NCI-H2107 treated with DMSO at 0.1 percent for 48 hours (cell line): ENCODE measurements at regions not wholly inside any gene's neighbourhood (a gene's known extent, or its start where the extent isn't known, plus 50 kb on each side); places are given as distances from the start of the nearest gene placed in this dataset.

Experiments
- DNase-seq: peaks from one replicate; lab custom pipeline; 2025; ENCODE audit not compliant: unreplicated experiment; lab: John Stamatoyannopoulos, UW

DNA sequence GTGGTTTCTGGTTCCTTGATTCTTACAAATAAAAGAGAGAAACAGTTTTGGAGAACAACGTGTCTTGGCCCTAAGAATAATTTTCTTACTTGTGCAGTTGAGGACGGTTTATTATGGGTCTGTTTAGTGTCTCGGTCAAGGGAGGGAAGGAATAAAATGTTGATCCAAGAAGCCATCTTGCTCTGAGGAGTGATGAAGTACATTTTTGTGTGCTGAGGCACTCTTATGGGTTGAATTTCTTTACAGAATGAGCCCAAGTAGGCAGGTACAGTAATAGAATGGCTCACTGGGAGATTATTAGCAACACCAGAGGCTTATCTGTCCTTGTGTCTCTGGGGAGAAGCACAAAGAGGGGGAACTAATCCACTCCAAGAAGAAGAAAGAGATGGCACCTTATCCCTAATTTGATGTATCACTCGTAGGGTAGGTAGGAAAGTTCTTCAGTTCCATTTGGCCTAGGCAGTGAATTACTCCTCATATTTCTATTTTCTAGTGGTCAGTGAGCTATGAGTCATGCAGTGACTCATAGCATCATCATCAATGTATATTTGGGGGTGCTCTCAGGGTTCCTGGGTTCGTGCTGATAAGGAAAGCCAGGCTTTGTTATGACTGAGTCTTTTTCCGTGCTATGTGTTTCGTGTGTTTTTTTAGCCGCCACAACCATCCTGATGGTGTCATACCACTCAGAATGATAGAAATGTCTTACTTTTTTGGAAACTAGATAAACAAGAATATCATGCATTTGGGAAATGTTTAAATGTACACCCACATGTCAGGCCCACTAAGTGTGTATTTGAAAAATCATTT lies 250.1 kb upstream of the CTAGE1 start:
- DNase-seq: no peak

DNA sequence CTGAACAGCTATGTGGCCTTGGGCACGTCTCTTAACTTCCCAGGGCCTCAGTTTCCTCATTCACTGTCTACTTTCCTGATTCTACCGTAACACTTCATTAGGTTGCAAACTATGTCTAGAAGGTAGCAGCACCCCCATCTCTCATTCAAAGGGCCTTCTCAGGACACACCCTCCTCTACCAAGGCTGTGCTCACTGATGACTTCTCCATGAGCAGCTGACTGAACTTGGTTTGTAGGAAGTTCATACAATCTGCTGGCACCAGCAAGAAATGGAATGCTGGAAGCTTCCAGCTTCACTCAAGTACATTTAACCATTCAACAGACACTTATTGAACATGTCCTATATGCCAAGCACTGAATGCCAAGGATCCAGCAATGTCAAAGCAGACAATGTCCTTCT lies 250.8 kb upstream of the CTAGE1 start:
- no peak for DNase-seq

DNA sequence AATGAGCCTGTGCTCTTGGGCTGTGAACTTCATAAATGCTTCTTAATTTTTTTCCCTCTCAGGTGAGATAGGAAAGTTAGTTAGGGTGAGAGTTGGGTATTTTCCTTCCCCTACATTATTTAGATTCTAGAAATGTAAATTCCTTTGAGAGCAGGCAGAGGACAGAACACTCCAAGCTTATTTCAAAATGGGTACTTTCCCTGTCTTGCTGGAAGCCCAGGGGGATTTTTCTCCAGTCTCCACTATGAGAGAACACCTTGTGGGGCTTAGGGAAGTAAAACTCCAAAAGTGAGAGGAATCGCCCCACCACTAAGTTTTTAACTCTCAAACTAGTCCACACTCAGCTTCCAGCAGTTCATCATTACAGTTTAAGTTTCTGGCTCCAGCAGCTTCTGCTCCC lies 253.2 kb upstream of the CTAGE1 start:
- DNase-seq: no peak

DNA sequence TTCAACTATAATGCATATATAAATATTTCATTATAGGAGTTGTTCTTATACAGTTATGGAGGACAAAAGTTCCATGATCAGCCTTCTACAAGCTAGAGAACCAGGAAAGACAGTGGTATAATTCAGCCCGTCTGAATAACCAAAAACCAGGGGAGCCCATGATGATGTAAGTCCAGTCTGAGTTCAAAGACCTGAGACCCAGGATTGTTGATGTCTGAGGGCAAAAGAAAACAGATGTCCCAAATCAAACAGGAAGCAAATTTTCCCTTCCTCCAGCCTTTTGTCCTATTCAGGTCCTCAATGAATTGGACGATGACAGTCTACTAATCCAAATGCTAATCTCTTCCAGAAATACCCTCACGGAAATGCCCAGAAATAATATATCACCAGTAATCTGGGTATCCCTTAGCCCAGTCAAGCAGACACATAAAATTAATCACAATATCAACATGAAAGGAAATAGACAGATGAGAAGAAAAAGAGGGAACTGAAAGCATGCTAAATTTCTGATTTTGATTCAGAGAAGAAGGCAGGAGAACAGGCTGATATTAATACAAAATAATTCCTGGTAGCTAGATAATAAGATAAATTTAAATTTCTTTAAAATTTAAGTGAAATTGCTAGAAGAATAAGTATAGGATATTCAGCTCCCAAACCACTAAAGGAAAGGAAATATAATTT lies 255.6 kb upstream of the CTAGE1 start:
- no peak for DNase-seq

GRCh38 chr18:22674272-22674671 lies 256.6 kb upstream of the CTAGE1 start:
- DNase-seq: no peak

- no peak for DNase-seq
Measured at GRCh38 chr18:22675006-22675405, 257.3 kb upstream of the CTAGE1 start.

- DNase-seq: no peak
Measured at GRCh38 chr18:22676423-22676822, 256.7 kb upstream of the RBBP8 start.

DNA sequence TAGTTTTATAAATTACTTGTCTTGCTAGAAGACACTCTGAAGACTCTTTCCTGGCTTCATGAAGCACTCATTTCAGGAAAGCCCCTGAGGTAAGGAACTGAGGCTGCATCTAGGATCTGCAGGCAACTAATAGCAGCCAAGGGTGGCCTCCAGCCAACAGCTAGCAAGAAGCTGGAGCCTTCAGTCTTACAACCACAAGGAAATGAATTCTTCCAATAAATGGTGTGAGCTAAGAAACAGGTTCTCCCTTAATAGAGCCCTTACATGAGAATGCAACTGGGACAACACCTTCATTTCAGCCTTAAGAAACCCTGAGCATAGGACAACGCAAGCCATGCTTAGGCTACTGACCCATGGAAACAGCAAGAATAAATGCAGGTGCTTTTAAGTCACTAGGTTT lies 254.6 kb upstream of the RBBP8 start:
- no peak for DNase-seq

- no peak for DNase-seq
Measured at GRCh38 chr18:22680944-22681343, 252.2 kb upstream of the RBBP8 start.

GRCh38 chr18:22681908-22682307 lies 251.2 kb upstream of the RBBP8 start:
- no peak for DNase-seq

DNA sequence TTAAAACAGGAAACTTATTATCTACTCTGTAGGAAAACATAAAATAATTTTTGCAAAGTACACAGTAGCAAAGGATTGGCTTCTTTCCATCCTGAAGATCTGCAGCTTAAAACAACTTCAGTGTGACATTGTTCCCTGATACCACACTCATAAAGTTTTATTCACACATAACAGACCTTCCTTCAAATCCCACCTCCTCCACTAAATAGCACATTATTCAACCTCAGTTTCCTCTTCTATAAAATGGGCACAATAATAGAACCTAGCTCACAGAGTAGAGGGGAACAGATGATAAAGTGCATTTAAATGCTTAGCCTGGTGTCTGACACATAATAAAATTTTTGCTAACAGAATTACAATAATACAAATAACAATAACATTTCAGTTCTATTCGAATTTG lies 250.4 kb upstream of the RBBP8 start:
- no peak for DNase-seq

GRCh38 chr18:22683196-22683676 lies 249.9 kb upstream of the RBBP8 start:
- no peak for DNase-seq

DNA sequence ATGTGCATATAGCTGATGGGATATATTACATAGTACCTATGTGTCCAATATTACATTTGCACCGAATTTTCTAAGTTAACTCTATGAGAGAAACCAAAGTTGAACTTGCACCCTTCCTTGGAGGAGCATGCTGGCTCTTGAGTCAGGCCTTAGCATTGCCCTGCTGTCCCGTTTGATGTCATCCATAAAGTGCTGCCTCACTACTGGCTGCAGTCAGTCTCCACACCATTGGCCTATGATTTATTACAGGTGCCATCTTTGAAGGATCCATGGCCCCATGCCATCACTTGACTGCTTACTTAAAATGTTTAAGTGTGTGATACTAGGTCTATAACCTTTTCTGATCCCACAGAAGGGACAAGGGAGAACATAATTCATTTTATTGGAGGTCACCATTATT lies 249.3 kb upstream of the RBBP8 start:
- DNase-seq: no peak

- DNase-seq: no peak
Measured at GRCh38 chr18:22684268-22684667, 248.9 kb upstream of the RBBP8 start.

DNA sequence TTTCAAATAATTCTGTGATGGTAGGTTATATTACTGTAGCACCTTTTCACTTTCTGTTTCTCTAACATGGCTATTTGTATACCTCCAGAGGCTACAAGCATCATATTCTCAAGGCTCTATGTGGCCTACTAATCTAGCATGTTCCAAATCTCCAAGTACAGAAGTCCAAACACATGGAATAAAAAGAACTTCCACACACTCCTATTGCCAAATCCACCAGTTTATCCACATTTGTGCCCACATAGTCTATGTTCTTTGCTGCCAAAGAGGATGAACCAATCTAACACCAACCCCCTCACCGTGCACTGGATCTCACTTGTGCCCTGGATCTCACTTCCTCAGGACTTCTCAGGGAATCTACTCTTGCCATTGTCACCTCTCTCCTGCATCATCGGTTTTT lies 247.3 kb upstream of the RBBP8 start:
- DNase-seq: no peak

- no peak for DNase-seq
Measured at GRCh38 chr18:22687892-22688680, 245.0 kb upstream of the RBBP8 start.

GRCh38 chr18:22688877-22689496 lies 244.1 kb upstream of the RBBP8 start:
- no peak for DNase-seq

DNA sequence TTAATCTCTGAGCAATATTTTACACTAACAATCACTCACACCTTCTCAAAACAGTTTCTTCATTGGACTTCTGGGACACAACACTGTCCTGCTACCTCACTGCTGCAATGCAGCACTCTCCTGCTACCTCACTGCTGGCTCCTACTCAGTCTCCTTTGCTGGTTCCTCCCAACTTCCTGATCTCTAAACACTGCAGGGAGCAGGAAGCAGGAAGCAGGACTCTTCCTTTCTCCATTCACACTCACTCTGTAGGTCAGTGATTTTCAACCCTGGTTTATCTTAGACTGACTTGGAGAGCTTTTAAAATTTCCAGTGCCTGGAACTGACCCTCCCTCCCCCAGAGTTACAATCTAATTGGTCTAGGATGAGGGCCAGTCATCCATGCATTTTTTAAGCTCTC lies 243.4 kb upstream of the RBBP8 start:
- DNase-seq: no peak

GRCh38 chr18:22690556-22690955 lies 242.6 kb upstream of the RBBP8 start:
- no peak for DNase-seq

DNA sequence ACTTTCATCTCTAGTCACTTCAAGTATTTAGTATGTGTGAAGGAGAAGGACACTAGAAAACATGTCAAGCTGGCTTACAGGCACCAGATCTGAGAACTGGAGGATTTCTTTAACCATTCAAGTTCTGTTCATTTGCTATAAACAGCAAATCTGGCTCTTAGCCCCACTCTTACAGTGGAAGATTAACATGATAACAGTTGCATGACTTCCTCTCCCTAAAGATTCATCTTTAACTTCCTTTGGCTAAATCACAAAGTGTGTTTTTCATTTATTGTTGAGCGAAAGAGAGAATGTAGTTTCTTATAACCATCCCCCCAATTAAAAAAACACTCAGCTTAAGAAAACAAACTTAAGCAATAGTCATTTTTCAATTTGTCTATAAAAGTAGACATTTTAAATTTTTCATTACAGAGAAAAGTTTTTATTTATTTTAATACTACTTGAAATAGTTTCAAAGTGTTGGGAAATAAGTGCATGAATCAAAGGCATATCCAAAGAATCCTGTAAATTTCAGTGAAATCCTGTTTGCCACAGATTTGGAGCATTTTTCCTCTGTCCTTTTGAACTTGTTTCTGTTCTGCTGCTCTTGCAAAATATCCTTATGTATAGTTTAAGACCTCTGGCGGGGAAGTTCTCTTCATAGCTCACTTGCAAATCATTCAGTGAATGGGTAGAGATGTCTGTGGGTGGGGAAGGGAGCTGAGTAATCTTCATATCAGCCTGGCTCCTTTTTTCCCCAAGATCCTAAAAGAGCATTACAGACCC lies 241.0 kb upstream of the RBBP8 start:
- DNase-seq: no peak

DNA sequence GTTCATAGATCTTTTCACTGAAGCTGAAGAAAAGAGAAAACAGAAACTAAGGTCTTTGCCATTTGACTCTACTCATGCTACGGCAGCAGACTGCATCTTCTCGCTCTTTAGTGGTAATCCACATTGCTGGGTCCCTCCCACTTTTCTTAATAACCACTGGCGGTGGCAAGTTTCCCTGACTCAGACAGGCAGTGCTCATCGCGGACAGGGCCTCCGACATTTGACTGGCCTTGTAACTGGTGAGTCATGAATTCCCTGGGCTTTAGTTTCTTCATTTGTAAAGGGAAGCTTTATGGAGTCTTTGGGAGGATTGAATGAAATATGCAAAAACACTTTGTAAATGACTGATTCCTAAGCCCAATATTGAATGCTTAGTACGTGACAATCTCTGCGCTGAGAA lies 238.2 kb upstream of the RBBP8 start:
- DNase-seq: no peak
